NB4 (cell line): ENCODE measurements at regions not wholly inside any gene's neighbourhood (a gene's known extent, or its start where the extent isn't known, plus 50 kb on each side); places are given as distances from the start of the nearest gene placed in this dataset.

Source experiments
- POLR2A ChIP-seq: IDR thresholded peaks from 2 replicates; pipeline ENCODE4 v1.6.1; 2011; ENCODE audit warnings: mild to moderate bottlenecking; ENCODE audit not compliant: insufficient read length; ENCODE audit errors: extremely low read depth
- TF ChIP-seq, protein P1 (sequence below): IDR thresholded peaks from one replicate; pipeline ENCODE4 v1.5.1; 2012; ENCODE audit warnings: low read depth, low read length
- TF ChIP-seq, protein P2 (sequence below): IDR thresholded peaks from 2 replicates; pipeline ENCODE4 v1.6.1; 2011; ENCODE audit warnings: low read depth, low read length

DNA sequence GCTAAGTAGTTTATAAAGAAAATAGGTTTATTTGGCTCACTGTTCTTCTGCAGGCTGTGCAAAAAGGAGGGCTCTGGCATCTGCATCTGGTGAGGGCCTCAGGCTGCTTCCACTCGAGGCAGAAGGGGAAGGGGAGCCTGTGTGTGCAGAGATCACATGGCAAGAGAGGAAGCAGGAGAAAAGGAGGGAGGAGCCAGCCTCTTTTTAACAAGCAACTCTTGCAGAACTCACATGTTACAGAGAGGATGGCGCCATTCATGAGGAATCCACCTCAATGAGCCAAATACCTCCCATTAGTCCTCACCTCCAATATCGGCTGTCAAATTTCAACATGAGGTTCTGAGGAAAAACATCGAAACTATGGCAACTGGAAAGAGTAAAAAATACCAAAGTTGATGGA, 666.6 kb upstream of the SLC35B3 start:
- TF ChIP-seq, protein P1, sequence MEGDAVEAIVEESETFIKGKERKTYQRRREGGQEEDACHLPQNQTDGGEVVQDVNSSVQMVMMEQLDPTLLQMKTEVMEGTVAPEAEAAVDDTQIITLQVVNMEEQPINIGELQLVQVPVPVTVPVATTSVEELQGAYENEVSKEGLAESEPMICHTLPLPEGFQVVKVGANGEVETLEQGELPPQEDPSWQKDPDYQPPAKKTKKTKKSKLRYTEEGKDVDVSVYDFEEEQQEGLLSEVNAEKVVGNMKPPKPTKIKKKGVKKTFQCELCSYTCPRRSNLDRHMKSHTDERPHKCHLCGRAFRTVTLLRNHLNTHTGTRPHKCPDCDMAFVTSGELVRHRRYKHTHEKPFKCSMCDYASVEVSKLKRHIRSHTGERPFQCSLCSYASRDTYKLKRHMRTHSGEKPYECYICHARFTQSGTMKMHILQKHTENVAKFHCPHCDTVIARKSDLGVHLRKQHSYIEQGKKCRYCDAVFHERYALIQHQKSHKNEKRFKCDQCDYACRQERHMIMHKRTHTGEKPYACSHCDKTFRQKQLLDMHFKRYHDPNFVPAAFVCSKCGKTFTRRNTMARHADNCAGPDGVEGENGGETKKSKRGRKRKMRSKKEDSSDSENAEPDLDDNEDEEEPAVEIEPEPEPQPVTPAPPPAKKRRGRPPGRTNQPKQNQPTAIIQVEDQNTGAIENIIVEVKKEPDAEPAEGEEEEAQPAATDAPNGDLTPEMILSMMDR: no peak
- TF ChIP-seq POLR2A: no peak
- TF ChIP-seq, protein P2, sequence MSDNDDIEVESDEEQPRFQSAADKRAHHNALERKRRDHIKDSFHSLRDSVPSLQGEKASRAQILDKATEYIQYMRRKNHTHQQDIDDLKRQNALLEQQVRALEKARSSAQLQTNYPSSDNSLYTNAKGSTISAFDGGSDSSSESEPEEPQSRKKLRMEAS: no peak
